ENCODE measurements at regions not wholly inside any gene's neighbourhood (a gene's known extent, or its start where the extent isn't known, plus 50 kb on each side); places are given as distances from the start of the nearest gene placed in this dataset.

- Mint-ChIP-seq H3K4me3 (no peak overlapping the region), H3K36me3 (peaks cover 3% of the 10 kb centered on the region), H3K9me3 (ENCODE audit: low read depth) (peaks cover 4% of the 10 kb centered on the region), H3K27me3 (peaks cover 8% of the 10 kb centered on the region), H3K27ac (no peak overlapping the region), H3K4me1 (peaks cover 18% of the 10 kb centered on the region)
- ATAC-seq (no peak), DNase-seq (no peak)
- CTCF ChIA-PET, result no interaction called here
Observed at GRCh38 chr4:152009031-152009670, 248.3 kb upstream of the GATB start.

- CTCF ChIA-PET, result no interaction called here
Observed at GRCh38 chr4:152007111-152007510, 246.3 kb upstream of the GATB start.

GRCh38 chr4:152004801-152005200 is 244.0 kb upstream of the GATB start:
- CTCF ChIA-PET, result no interaction called here
- H3K4me1 Mint-ChIP-seq, result peaks cover 7% of the 10 kb centered on the region
- peaks cover 13% of the 10 kb centered on the region for H3K27me3 Mint-ChIP-seq
- no peaks in the 10 kb centered on the region for H3K36me3 Mint-ChIP-seq
- H3K4me3 Mint-ChIP-seq, result no peak overlapping the region
- H3K9me3 Mint-ChIP-seq (ENCODE audit: low read depth), result no peaks in the 10 kb centered on the region
- no peak for DNase-seq
- ATAC-seq, result no peak
- no peak overlapping the region for H3K27ac Mint-ChIP-seq

More at GRCh38 chr4:152007111-152007510, 246.3 kb upstream of the GATB start:
- H3K36me3 Mint-ChIP-seq, result peaks cover 2% of the 10 kb centered on the region
- peaks cover 15% of the 10 kb centered on the region for H3K4me1 Mint-ChIP-seq
- no peak overlapping the region for H3K4me3 Mint-ChIP-seq
- peaks cover 13% of the 10 kb centered on the region for H3K27me3 Mint-ChIP-seq
- H3K27ac Mint-ChIP-seq, result peak overlapping the region; percentile 16
- ATAC-seq (no peak), DNase-seq (no peak)
- H3K9me3 Mint-ChIP-seq (ENCODE audit: low read depth), result peaks cover under 1% of the 10 kb centered on the region

DNA sequence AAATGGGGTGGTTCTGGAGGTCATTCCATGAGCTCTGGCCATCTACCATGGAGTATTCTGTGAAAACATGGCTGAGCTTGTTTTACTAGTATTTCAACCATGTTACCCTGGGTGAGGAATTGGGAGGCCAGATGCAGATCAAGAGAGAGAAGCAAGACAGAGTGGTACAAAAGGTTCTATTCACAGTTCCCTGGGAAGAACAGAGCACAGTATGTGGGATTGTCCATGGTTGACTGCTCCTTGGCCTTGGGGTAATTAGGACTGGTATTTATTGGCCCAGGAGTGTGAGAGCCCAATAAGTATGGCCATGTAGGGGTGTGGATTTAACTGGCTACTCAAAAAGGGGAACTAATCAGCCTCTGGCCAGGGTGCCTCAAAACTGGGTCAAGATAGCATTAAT is 239.7 kb upstream of the GATB start:
- DNase-seq (no peak), ATAC-seq (no peak)
- peaks cover 3% of the 10 kb centered on the region for H3K36me3 Mint-ChIP-seq
- H3K4me1 Mint-ChIP-seq, result peaks cover 24% of the 10 kb centered on the region
- H3K27ac Mint-ChIP-seq, result no peak overlapping the region
- H3K9me3 Mint-ChIP-seq (ENCODE audit: low read depth), result no peaks in the 10 kb centered on the region
- CTCF ChIA-PET, result interaction anchor here (0.5 kb wide), 1 partner anchor 754 kb away, joined by 3 read pairs; no protein-coding TSS in a partner anchor
- H3K4me3 Mint-ChIP-seq, result no peak overlapping the region
- peaks cover 5% of the 10 kb centered on the region for H3K27me3 Mint-ChIP-seq

DNA sequence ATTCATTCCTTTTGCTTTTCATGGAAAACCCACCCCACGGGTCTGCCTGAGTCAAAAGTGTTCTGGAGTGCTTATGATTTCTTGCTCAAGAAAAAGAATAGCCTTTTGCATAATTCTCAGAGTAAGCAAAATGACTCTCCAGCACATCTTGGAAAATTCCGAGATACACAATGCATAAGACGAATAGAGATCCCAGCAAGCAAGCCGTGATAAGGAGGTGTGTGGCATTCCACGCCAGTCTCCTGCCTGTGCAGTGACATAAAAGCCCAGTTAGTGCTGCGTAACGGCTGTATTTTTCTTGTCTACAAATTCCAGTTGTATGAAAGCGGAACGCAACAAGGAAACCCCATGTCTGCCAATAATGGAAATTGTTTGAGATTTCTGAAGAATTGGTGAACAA is 237.9 kb upstream of the GATB start:
- H3K27me3 Mint-ChIP-seq, result peaks cover 5% of the 10 kb centered on the region
- H3K36me3 Mint-ChIP-seq, result peaks cover 3% of the 10 kb centered on the region
- no peaks in the 10 kb centered on the region for H3K9me3 Mint-ChIP-seq (ENCODE audit: low read depth)
- no peak overlapping the region for H3K4me3 Mint-ChIP-seq
- CTCF ChIA-PET, result no interaction called here
- H3K4me1 Mint-ChIP-seq, result peaks cover 29% of the 10 kb centered on the region
- H3K27ac Mint-ChIP-seq, result no peak overlapping the region
- ATAC-seq (no peak), DNase-seq (no peak)

- Mint-ChIP-seq H3K27ac (no peak overlapping the region), H3K27me3 (no peaks in the 10 kb centered on the region), H3K4me1 (peaks cover 37% of the 10 kb centered on the region), H3K4me3 (no peak overlapping the region), H3K36me3 (peaks cover 3% of the 10 kb centered on the region), H3K9me3 (ENCODE audit: low read depth) (no peaks in the 10 kb centered on the region)
- CTCF ChIA-PET, result no interaction called here
- ATAC-seq, result peak; percentile 27
- DNase-seq, result no peak
Observed at GRCh38 chr4:151997461-151997860, 236.7 kb upstream of the GATB start.

DNA sequence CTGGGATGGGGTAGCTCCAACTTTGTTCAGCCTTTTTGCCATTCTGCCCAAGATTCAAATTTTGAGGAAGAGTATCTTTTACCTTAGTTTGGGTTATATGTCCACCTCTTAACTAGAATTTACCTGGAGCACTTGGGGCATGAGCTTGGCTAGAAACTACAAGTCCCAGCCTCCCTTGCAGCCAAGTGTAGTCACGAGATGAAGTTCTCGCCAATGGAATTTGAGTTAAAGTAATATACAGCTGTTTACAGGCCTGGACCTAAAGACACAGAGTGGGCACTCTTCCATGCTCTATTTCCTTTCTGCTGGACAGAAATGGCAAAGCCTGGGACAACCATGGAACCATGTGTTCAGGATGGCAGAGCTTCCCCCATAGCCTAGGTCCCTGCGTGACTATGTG is 233.6 kb upstream of the GATB start:
- no peak for DNase-seq

GRCh38 chr4:151993521-151993920 is 232.7 kb upstream of the GATB start:
- Mint-ChIP-seq H3K27me3 (no peaks in the 10 kb centered on the region), H3K4me3 (no peak overlapping the region), H3K9me3 (ENCODE audit: low read depth) (no peaks in the 10 kb centered on the region), H3K27ac (no peak overlapping the region), H3K4me1 (peaks cover 41% of the 10 kb centered on the region), H3K36me3 (peaks cover 3% of the 10 kb centered on the region)
- ATAC-seq (no peak), DNase-seq (no peak)
- CTCF ChIA-PET, result no interaction called here

More for the DNA sequence above, 233.6 kb upstream of the GATB start:
- CTCF ChIA-PET, result no interaction called here
- Mint-ChIP-seq H3K27me3 (no peaks in the 10 kb centered on the region), H3K27ac (no peak overlapping the region), H3K4me1 (peaks cover 49% of the 10 kb centered on the region), H3K9me3 (ENCODE audit: low read depth) (no peaks in the 10 kb centered on the region), H3K4me3 (no peak overlapping the region), H3K36me3 (peaks cover 3% of the 10 kb centered on the region)
- ATAC-seq, result no peak

DNA sequence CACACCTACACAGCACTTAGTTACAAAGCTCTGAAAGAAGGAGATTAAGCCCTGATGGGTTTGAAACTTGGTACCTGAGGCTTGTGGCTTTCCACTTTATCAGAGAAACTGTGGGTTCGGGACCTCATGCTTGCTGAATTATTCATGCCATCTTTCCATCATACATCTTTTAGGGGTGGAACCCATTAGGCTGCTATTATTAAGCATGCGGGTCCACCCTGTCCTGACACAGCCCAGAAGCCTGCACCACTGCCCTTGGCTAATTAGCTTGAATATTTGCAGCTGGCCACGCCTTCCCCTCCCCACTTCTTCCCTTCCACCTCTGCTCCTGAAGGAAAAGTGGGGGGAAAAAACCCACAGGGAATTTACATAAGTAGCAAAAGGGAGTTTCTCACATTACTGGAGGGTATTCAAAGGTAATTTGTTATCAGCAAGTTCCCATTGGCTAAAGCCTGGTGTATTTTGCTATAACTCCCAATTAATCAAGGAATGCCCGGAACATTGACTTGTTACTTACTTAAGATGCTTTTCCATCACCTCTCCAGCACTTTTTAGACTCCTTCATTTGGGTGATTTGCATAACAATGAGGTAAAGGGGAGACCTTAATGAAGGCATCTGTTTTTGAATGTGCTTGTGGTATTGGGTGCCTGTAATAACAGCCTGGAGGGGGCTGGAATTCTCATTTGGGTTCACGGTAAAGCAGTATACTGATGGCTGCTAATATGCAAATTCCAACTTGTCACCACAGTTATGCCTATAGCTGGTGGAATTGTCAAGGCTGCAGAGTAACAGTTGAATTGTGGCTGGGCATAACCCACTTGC is 231.7 kb upstream of the GATB start:
- ATAC-seq (no peak), DNase-seq (no peak)
- Mint-ChIP-seq H3K4me1 (peaks cover 37% of the 10 kb centered on the region), H3K36me3 (peaks cover 3% of the 10 kb centered on the region), H3K27me3 (no peaks in the 10 kb centered on the region), H3K9me3 (ENCODE audit: low read depth) (no peaks in the 10 kb centered on the region), H3K27ac (no peak overlapping the region), H3K4me3 (no peak overlapping the region)
- CTCF ChIA-PET, result interaction anchor here (0.6 kb wide), 1 partner anchor 1732 kb away, joined by 3 read pairs; no protein-coding TSS in a partner anchor

DNA sequence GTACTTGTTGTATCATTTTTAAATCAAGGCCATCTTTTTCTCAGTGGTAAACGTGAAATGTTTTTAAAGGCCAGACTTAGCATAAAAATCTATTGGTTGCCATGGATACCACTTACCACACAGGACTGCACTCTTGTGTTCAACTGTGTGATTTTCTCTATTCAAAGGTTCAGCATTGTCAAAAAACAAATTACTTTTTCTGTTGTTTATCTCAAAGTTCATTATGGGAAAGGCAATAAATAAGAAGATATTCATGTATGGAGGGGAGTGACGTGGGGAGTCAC is 231.0 kb upstream of the GATB start:
- no peaks in the 10 kb centered on the region for H3K9me3 Mint-ChIP-seq (ENCODE audit: low read depth)
- CTCF ChIA-PET, result interaction anchor here (0.6 kb wide), 1 partner anchor 1731 kb away, joined by 3 read pairs; no protein-coding TSS in a partner anchor
- no peak for ATAC-seq
- H3K36me3 Mint-ChIP-seq, result peaks cover 3% of the 10 kb centered on the region
- H3K4me3 Mint-ChIP-seq, result no peak overlapping the region
- H3K27ac Mint-ChIP-seq, result peak overlapping the region; percentile 29
- peaks cover 35% of the 10 kb centered on the region for H3K4me1 Mint-ChIP-seq
- H3K27me3 Mint-ChIP-seq, result no peaks in the 10 kb centered on the region
- DNase-seq, result no peak

GRCh38 chr4:151991001-151991883 is 230.4 kb upstream of the GATB start:
- H3K27ac Mint-ChIP-seq, result peak overlapping the region; percentile 60
- DNase-seq (no peak), ATAC-seq (no peak)
- no peaks in the 10 kb centered on the region for H3K9me3 Mint-ChIP-seq (ENCODE audit: low read depth)
- no peaks in the 10 kb centered on the region for H3K27me3 Mint-ChIP-seq
- peaks cover 35% of the 10 kb centered on the region for H3K4me1 Mint-ChIP-seq
- peak overlapping the region; percentile 12 for H3K4me3 Mint-ChIP-seq
- CTCF ChIA-PET, result interaction anchor here (1.2 kb wide), 1 partner anchor 19 kb away, joined by 3 read pairs; no protein-coding TSS in a partner anchor
- H3K36me3 Mint-ChIP-seq, result peaks cover 3% of the 10 kb centered on the region

GRCh38 chr4:151990201-151990600 is 229.4 kb upstream of the GATB start:
- CTCF ChIA-PET, result interaction anchor here (1.2 kb wide), 1 partner anchor 20 kb away, joined by 3 read pairs; no protein-coding TSS in a partner anchor
- H3K27me3 Mint-ChIP-seq, result peaks cover 4% of the 10 kb centered on the region
- H3K27ac Mint-ChIP-seq, result no peak overlapping the region
- H3K4me3 Mint-ChIP-seq, result no peak overlapping the region
- H3K36me3 Mint-ChIP-seq, result no peaks in the 10 kb centered on the region
- ATAC-seq (no peak), DNase-seq (no peak)
- H3K9me3 Mint-ChIP-seq (ENCODE audit: low read depth), result no peaks in the 10 kb centered on the region
- peaks cover 35% of the 10 kb centered on the region for H3K4me1 Mint-ChIP-seq

DNA sequence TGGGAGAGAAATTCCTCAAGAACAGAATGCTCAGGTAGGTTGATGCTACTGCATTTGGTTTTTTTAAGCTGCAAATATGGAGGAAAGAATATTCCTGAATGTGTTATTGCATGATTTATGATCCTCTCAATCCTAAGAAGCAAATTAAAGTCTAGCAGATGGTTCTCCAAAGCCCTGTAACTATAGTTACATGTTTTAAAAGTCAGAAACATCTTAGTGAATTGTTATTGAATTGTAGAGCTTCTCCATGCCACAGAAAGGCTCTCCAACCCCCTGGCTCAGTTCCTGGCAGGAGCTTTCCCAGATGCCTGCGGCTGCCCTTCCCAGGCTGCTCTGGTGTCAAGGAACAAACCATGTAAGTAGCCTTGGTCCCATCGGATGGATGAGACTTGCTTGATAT is 227.8 kb upstream of the GATB start:
- Mint-ChIP-seq H3K4me1 (peaks cover 29% of the 10 kb centered on the region), H3K4me3 (no peak overlapping the region), H3K27ac (no peak overlapping the region), H3K27me3 (peaks cover 4% of the 10 kb centered on the region), H3K36me3 (no peaks in the 10 kb centered on the region), H3K9me3 (ENCODE audit: low read depth) (no peaks in the 10 kb centered on the region)
- DNase-seq (no peak), ATAC-seq (no peak)
- CTCF ChIA-PET, result no interaction called here

Measured in activated CD8-positive, alpha-beta memory T cell treated with anti-CD3 and anti-CD28 coated beads, Interleukin-2, amount 10 ng/mL, durations not matched to agents 7 days and 5 days (primary cell).